Uterus (tissue), 3 donors: ENCODE measurements at regions not wholly inside any gene's neighbourhood (a gene's known extent, or its start where the extent isn't known, plus 50 kb on each side); places are given as distances from the start of the nearest gene placed in this dataset.

Experiments
- DNase-seq, 2 donors: peaks; one replicate each; pipeline ENCODE4 v3.0.0-alpha.2; 2019 to 2020
- H3K27ac ChIP-seq, 2 donors: fragments of 200-600 bp; sonication (generic); 1 replicate in 1 of 2; 2 replicates in 1 of 2; pipeline ENCODE4 v1.5.1; 2016 to 2018
- H3K27me3 ChIP-seq, 2 donors: fragments of 200-600 bp; sonication (generic); one replicate each; pipeline ENCODE4 v1.5.1; 2018 to 2019; ENCODE audit warnings: control low read depth in 1 of 2
- H3K36me3 ChIP-seq, 2 donors: fragments of 200-600 bp; sonication (generic); one replicate each; pipeline ENCODE4 v1.5.1; 2019; ENCODE audit warnings: control low read depth in 1 of 2
- H3K4me1 ChIP-seq, 2 donors: fragments of 200-600 bp; sonication (generic); one replicate each; pipeline ENCODE4 v1.5.1; 2018 to 2019; ENCODE audit warnings: control low read depth in 1 of 2
- H3K4me3 ChIP-seq, 2 donors: fragments of 200-600 bp; sonication (generic); 1 replicate in 1 of 2; 2 replicates in 1 of 2; pipeline ENCODE4 v1.5.1; 2018 to 2019; ENCODE audit warnings: mild to moderate bottlenecking in 1 of 2
- H3K9me3 ChIP-seq, 2 donors: fragments of 200-600 bp; sonication (generic); one replicate each; pipeline ENCODE4 v1.5.1; 2019; ENCODE audit warnings: control low read depth in 1 of 2
- CTCF ChIP-seq, 4 experiments: fragments of 200-600 bp in 2 of 4; fragments of 450-650 bp in 2 of 4; sonication (generic) in 2 of 4; IDR thresholded peaks; one replicate each; pipeline ENCODE4 v1.5.1; 2016 to 2019; ENCODE audit warnings: antibody characterized with exemption in 4 of 4, mild to moderate bottlenecking in 2 of 4, moderate library complexity in 1 of 4
- POLR2A ChIP-seq, 2 donors: fragments of 450-650 bp; IDR thresholded peaks; one replicate each; pipeline ENCODE4 v1.6.1; 2016; ENCODE audit warnings: antibody characterized with exemption in 2 of 2, mild to moderate bottlenecking in 1 of 2, moderate library complexity in 1 of 2
- intact Hi-C: fragments of 100-400 bp; cut with DNase I; formaldehyde crosslinking; loops from one replicate; pipeline ENCODE4 v1.15.1; 2023; ENCODE audit warnings: low total_unique reads
- donor health status: DM: yes; HTN: yes; CAD: no.

GRCh38 chr18:76266236-76266991, 228.6 kb downstream of the ZNF516 start:
- Histone ChIP-seq H3K4me3 (peak overlapping the region in 1 of 2 donors; percentile 26), H3K27me3 (no peaks in the 10 kb centered on the region), H3K4me1 (peaks cover 14 to 22% of the 10 kb centered on the region in 2 donors), H3K36me3 (no peaks in the 10 kb centered on the region), H3K9me3 (no peaks in the 10 kb centered on the region), H3K27ac (peak overlapping the region; percentile 94 to 98)
- intact Hi-C loops, result no loop called here
- no peak for TF ChIP-seq CTCF (IDR thresholded peaks at IDR 0.05)
- no peak for TF ChIP-seq POLR2A (IDR thresholded peaks at IDR 0.05)
- no peak for DNase-seq

GRCh38 chr18:76265497-76266235, 229.4 kb downstream of the ZNF516 start:
- no peak for TF ChIP-seq POLR2A (IDR thresholded peaks at IDR 0.05)
- TF ChIP-seq CTCF (IDR thresholded peaks at IDR 0.05), result no peak
- peak overlapping the region; percentile 94 to 98 for H3K27ac ChIP-seq
- intact Hi-C loops, result no loop called here
- H3K4me3 ChIP-seq, result peak overlapping the region in 1 of 2 donors; percentile 26
- DNase-seq, result peak; percentile 76 to 83
- H3K9me3 ChIP-seq, result no peaks in the 10 kb centered on the region
- peaks cover 14 to 22% of the 10 kb centered on the region in 2 donors for H3K4me1 ChIP-seq
- no peaks in the 10 kb centered on the region for H3K27me3 ChIP-seq
- no peaks in the 10 kb centered on the region for H3K36me3 ChIP-seq

GRCh38 chr18:76264876-76265250, 230.2 kb downstream of the ZNF516 start:
- H3K4me3 ChIP-seq, result no peak overlapping the region
- TF ChIP-seq CTCF (IDR thresholded peaks at IDR 0.05) (peak in 1 of 4 experiments; percentile 9), POLR2A (IDR thresholded peaks at IDR 0.05) (no peak)
- intact Hi-C loops, result no loop called here
- no peak for DNase-seq
- H3K27ac ChIP-seq, result peak overlapping the region; percentile 94 to 98
- H3K9me3 ChIP-seq, result no peaks in the 10 kb centered on the region
- H3K36me3 ChIP-seq, result no peaks in the 10 kb centered on the region
- peaks cover 14 to 22% of the 10 kb centered on the region in 2 donors for H3K4me1 ChIP-seq
- H3K27me3 ChIP-seq, result no peaks in the 10 kb centered on the region

- H3K27ac ChIP-seq, result peak overlapping the region; percentile 94 to 98
These were observed 230.7 kb downstream of the ZNF516 start for GRCh38 chr18:76264198-76264875.

More at GRCh38 chr18:76264198-76264875, 230.7 kb downstream of the ZNF516 start:
- Histone ChIP-seq H3K36me3 (no peaks in the 10 kb centered on the region), H3K4me3 (no peak overlapping the region), H3K27me3 (no peaks in the 10 kb centered on the region), H3K4me1 (peaks cover 14 to 22% of the 10 kb centered on the region in 2 donors), H3K9me3 (no peaks in the 10 kb centered on the region)
- intact Hi-C loops, result no loop called here
- TF ChIP-seq CTCF (IDR thresholded peaks at IDR 0.05), result no peak
- TF ChIP-seq POLR2A (IDR thresholded peaks at IDR 0.05), result no peak
- DNase-seq, result no peak
